H9 (cell line): ENCODE measurements at regions not wholly inside any gene's neighbourhood (a gene's known extent, or its start where the extent isn't known, plus 50 kb on each side); places are given as distances from the start of the nearest gene placed in this dataset.

Experiments used
- DNase-seq: peaks from one replicate; pipeline ENCODE4 v3.0.0-alpha.2; 2017
- H2AFZ ChIP-seq: one replicate; pipeline ENCODE4 v1.6.1; 2013; ENCODE audit warnings: mild to moderate bottlenecking, low read length, control low read depth, moderate library complexity
- H2AK5ac ChIP-seq: 2 replicates; pipeline ENCODE4 v1.6.1; 2013; ENCODE audit warnings: low read length, control low read depth, mixed read lengths; ENCODE audit not compliant: insufficient read length
- H2BK120ac ChIP-seq: one replicate; pipeline ENCODE4 v1.6.1; 2013; ENCODE audit warnings: low read depth, mild to moderate bottlenecking, low read length, control low read depth, inconsistent platforms; ENCODE audit not compliant: poor library complexity, severe bottlenecking
- H2BK12ac ChIP-seq: 2 replicates; pipeline ENCODE4 v1.6.1; 2013; ENCODE audit warnings: low read length, control low read depth, mixed read lengths, low read depth; ENCODE audit not compliant: insufficient read length
- H2BK15ac ChIP-seq: 2 replicates; pipeline ENCODE4 v1.6.1; 2013; ENCODE audit warnings: low read depth, low read length, control low read depth
- H2BK20ac ChIP-seq: one replicate; pipeline ENCODE4 v1.6.1; 2013; ENCODE audit warnings: low read depth, mild to moderate bottlenecking, low read length, control low read depth, inconsistent platforms; ENCODE audit not compliant: poor library complexity, severe bottlenecking
- H2BK5ac ChIP-seq: 2 replicates; pipeline ENCODE4 v1.6.1; 2013; ENCODE audit warnings: low read length, control low read depth, mixed read lengths; ENCODE audit not compliant: insufficient read length
- H3K14ac ChIP-seq: 2 replicates; pipeline ENCODE4 v1.6.1; 2013; ENCODE audit warnings: low read length, control low read depth; ENCODE audit not compliant: insufficient read depth
- H3K18ac ChIP-seq: 2 replicates; pipeline ENCODE4 v1.6.1; 2013; ENCODE audit warnings: low read depth, mild to moderate bottlenecking, mixed read lengths, low read length, control low read depth; ENCODE audit not compliant: insufficient read length
- H3K23ac ChIP-seq: 2 replicates; pipeline ENCODE4 v1.6.1; 2013; ENCODE audit warnings: low read length, control low read depth, mixed read lengths, low read depth; ENCODE audit not compliant: insufficient read length
- H3K23me2 ChIP-seq: 2 replicates; pipeline ENCODE4 v1.6.1; 2013; ENCODE audit warnings: low read depth, mild to moderate bottlenecking, mixed read lengths, low read length, control low read depth; ENCODE audit not compliant: insufficient read length, poor library complexity, severe bottlenecking
- H3K27ac ChIP-seq: 2 replicates; pipeline ENCODE4 v1.5.1; 2013; ENCODE audit warnings: low read length, control low read depth, mixed read lengths, low read depth; ENCODE audit not compliant: insufficient read length
- H3K27me3 ChIP-seq: 2 replicates; pipeline ENCODE4 v1.6.1; 2013; ENCODE audit warnings: low read length, control low read depth, inconsistent platforms; ENCODE audit not compliant: insufficient read depth
- H3K4ac ChIP-seq: 2 replicates; pipeline ENCODE4 v1.6.1; 2013; ENCODE audit warnings: low read depth, mild to moderate bottlenecking, control low read depth, inconsistent platforms, low read length, moderate library complexity
- H3K4me1 ChIP-seq: 2 replicates; pipeline ENCODE4 v1.6.1; 2013; ENCODE audit warnings: low read length, control low read depth, inconsistent platforms; ENCODE audit not compliant: insufficient read depth
- H3K4me2 ChIP-seq: 2 replicates; pipeline ENCODE4 v1.6.1; 2013; ENCODE audit warnings: low read length, control low read depth, mixed read lengths; ENCODE audit not compliant: insufficient read length, insufficient read depth
- H3K56ac ChIP-seq: 2 replicates; pipeline ENCODE4 v1.6.1; 2013; ENCODE audit warnings: low read depth, mild to moderate bottlenecking, mixed read lengths, low read length, control low read depth; ENCODE audit not compliant: insufficient read length
- H3K79me1 ChIP-seq: 2 replicates; pipeline ENCODE4 v1.6.1; 2013; ENCODE audit warnings: low read depth, mild to moderate bottlenecking, moderate library complexity, low read length, control low read depth, inconsistent platforms; ENCODE audit not compliant: insufficient read depth, poor library complexity, severe bottlenecking
- H3K79me2 ChIP-seq: 2 replicates; pipeline ENCODE4 v1.6.1; 2013; ENCODE audit warnings: low read length, control low read depth, inconsistent platforms; ENCODE audit not compliant: insufficient read depth
- H3K9ac ChIP-seq: 2 replicates; pipeline ENCODE4 v1.6.1; 2013; ENCODE audit warnings: low read length, control low read depth, mixed read lengths; ENCODE audit not compliant: insufficient read length; ENCODE audit errors: extremely low read depth
- H3K9me3 ChIP-seq: one replicate; pipeline ENCODE4 v1.6.1; 2013; ENCODE audit warnings: low read depth, low read length, inconsistent platforms; ENCODE audit not compliant: control insufficient read depth
- H3T11ph ChIP-seq: one replicate; pipeline ENCODE4 v1.6.1; 2013; ENCODE audit warnings: mild to moderate bottlenecking, low read length, control low read depth, inconsistent platforms
- H4K20me1 ChIP-seq: one replicate; pipeline ENCODE4 v1.6.1; 2013; ENCODE audit not compliant: control insufficient read depth, insufficient read length, insufficient read depth
- H4K5ac ChIP-seq: 2 replicates; pipeline ENCODE4 v1.6.1; 2013; ENCODE audit warnings: low read depth, mild to moderate bottlenecking, mixed read lengths, low read length, control low read depth; ENCODE audit not compliant: insufficient read length
- H4K8ac ChIP-seq: replicated peaks from 2 replicates; pipeline ENCODE4 v1.6.1; 2013; ENCODE audit warnings: low read length, control low read depth, mixed read lengths, low read depth; ENCODE audit not compliant: insufficient read length
- H4K91ac ChIP-seq: 2 replicates; pipeline ENCODE4 v1.6.1; 2013; ENCODE audit warnings: low read depth, mild to moderate bottlenecking, moderate library complexity, mixed read lengths, low read length, control low read depth; ENCODE audit not compliant: insufficient read length
- H3K27ac Mint-ChIP-seq, 3 experiments: 2 replicates in 2 of 3; 3 replicates in 1 of 3; pipeline ENCODE4 v1.8.0; 2020 to 2021; ENCODE audit warnings: mixed read lengths in 3 of 3, mild to moderate bottlenecking in 1 of 3, moderate library complexity in 1 of 3
- H3K27me3 Mint-ChIP-seq: 2 replicates; pipeline ENCODE4 v1.8.0; 2021; ENCODE audit warnings: low read depth, mild to moderate bottlenecking, moderate library complexity, mixed read lengths
- H3K36me3 Mint-ChIP-seq, 3 experiments: 2 replicates in 2 of 3; 3 replicates in 1 of 3; pipeline ENCODE4 v1.8.0; 2020 to 2021; ENCODE audit warnings: low read depth in 3 of 3, mixed read lengths in 3 of 3; ENCODE audit not compliant: insufficient read depth in 1 of 3
- H3K4me1 Mint-ChIP-seq, 2 experiments: 2 replicates each; pipeline ENCODE4 v1.8.0; 2020; ENCODE audit warnings: mixed read lengths in 2 of 2
- H3K4me3 Mint-ChIP-seq, 2 experiments: 2 replicates in 1 of 2; 3 replicates in 1 of 2; pipeline ENCODE4 v1.8.0; 2020 to 2021; ENCODE audit warnings: mild to moderate bottlenecking in 2 of 2, mixed read lengths in 2 of 2, moderate library complexity in 1 of 2
- H3K9me3 Mint-ChIP-seq, 2 experiments: 2 replicates in 1 of 2; 3 replicates in 1 of 2; pipeline ENCODE4 v1.8.0; 2020; ENCODE audit warnings: mild to moderate bottlenecking in 2 of 2, mixed read lengths in 2 of 2, moderate library complexity in 1 of 2
- CTCF ChIP-seq: fragments of 200-600 bp; sonication (generic); conservative IDR thresholded peaks from 3 replicates; pipeline ENCODE4 v1.8.0; 2021; ENCODE audit warnings: antibody characterized with exemption, mild to moderate bottlenecking
- WGBS: extraction: QIAGEN DNeasy Blood & Tissue Kit; methylation state at CpG from one replicate; pipeline ENCODE4 v1.1.7; 2013; ENCODE audit warnings: missing lambda C conversion rate, low lambda C conversion rate, mixed read lengths; ENCODE audit not compliant: insufficient read length; ENCODE audit errors: extremely low coverage; 5-methylcytosine and 5-hydroxymethylcytosine counted together

- H2BK20ac ChIP-seq = no peak overlapping the region
- H3K9me3 Mint-ChIP-seq = no peaks in the 10 kb centered on the region; a peak in 2 of 5 replicates
- H3K18ac ChIP-seq = no peak overlapping the region
- no peak overlapping the region for H3K23ac ChIP-seq
- no peak overlapping the region for H4K91ac ChIP-seq
- no peaks in the 10 kb centered on the region for H3K27me3 ChIP-seq
- no peaks in the 10 kb centered on the region for H3K79me2 ChIP-seq
- TF ChIP-seq CTCF = no peak
- H4K8ac ChIP-seq = no peak overlapping the region
- H2BK12ac ChIP-seq = no peak overlapping the region
- H2AFZ ChIP-seq = no peak overlapping the region
- H4K5ac ChIP-seq = no peak overlapping the region
- H3K23me2 ChIP-seq = no peaks in the 10 kb centered on the region
- no peaks in the 10 kb centered on the region for H3K79me1 ChIP-seq
- H2AK5ac ChIP-seq = no peak overlapping the region
- H2BK120ac ChIP-seq = no peak overlapping the region
- H3K27ac ChIP-seq = no peak overlapping the region
- no peaks in the 10 kb centered on the region for H3K9me3 ChIP-seq
- no CpG with 5 or more reads among the region's 15 CpGs for WGBS
- H2BK15ac ChIP-seq = no peak overlapping the region
- H3K4me3 Mint-ChIP-seq = no peak overlapping the region
- no peaks in the 10 kb centered on the region for H4K20me1 ChIP-seq
- H3K27ac Mint-ChIP-seq = no peak overlapping the region
- H3K4me2 ChIP-seq = no peak overlapping the region
- no peak for DNase-seq
- no peak overlapping the region for H3K4ac ChIP-seq
- no peak overlapping the region for H3K9ac ChIP-seq
- H3T11ph ChIP-seq = no peak overlapping the region
- peaks cover 12% of the 10 kb centered on the region for H3K27me3 Mint-ChIP-seq
- H3K14ac ChIP-seq = no peak overlapping the region
- H3K36me3 Mint-ChIP-seq = no peaks in the 10 kb centered on the region
- H3K4me1 Mint-ChIP-seq = peaks cover 5% of the 10 kb centered on the region in 2 experiments
- H3K56ac ChIP-seq = no peak overlapping the region
- H3K4me1 ChIP-seq = peaks cover 2% of the 10 kb centered on the region; the same call in 1 of the 2 replicates
- no peak overlapping the region for H2BK5ac ChIP-seq
Measured at GRCh38 chr7:67595431-67596180, 599.0 kb downstream of the TYW1 start.
